ENCODE measurements at regions not wholly inside any gene's neighbourhood (a gene's known extent, or its start where the extent isn't known, plus 50 kb on each side); places are given as distances from the start of the nearest gene placed in this dataset.

DNA sequence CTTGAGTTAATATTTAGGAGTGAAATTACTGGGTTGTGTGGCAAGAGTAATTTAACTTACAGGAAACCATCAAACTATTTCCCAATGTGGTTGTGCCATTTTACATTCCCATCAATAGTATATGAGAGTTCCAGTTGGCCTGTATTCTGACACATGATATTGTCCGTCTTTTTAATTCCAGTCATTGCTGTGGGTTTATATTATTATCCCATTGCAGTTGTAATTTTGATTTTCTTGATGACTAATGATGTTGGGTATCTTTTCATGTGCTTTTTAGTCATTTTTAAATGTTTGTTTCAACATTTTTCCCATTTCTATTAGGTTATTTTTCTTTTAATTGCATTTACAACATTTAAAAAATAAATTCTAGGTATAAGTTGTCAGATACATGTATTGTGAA is 614.0 kb downstream of the UTRN start:
- no peak overlapping the region for H3K4me3 ChIP-seq (ENCODE audit: low read depth, low read length)
- TF ChIP-seq, protein P1, sequence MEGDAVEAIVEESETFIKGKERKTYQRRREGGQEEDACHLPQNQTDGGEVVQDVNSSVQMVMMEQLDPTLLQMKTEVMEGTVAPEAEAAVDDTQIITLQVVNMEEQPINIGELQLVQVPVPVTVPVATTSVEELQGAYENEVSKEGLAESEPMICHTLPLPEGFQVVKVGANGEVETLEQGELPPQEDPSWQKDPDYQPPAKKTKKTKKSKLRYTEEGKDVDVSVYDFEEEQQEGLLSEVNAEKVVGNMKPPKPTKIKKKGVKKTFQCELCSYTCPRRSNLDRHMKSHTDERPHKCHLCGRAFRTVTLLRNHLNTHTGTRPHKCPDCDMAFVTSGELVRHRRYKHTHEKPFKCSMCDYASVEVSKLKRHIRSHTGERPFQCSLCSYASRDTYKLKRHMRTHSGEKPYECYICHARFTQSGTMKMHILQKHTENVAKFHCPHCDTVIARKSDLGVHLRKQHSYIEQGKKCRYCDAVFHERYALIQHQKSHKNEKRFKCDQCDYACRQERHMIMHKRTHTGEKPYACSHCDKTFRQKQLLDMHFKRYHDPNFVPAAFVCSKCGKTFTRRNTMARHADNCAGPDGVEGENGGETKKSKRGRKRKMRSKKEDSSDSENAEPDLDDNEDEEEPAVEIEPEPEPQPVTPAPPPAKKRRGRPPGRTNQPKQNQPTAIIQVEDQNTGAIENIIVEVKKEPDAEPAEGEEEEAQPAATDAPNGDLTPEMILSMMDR (conservative IDR thresholded peaks at IDR 0.05; ENCODE audit: low read depth, low read length), result no peak
- DNase-seq (ENCODE audit: low read depth), result peak; percentile 44

DNA sequence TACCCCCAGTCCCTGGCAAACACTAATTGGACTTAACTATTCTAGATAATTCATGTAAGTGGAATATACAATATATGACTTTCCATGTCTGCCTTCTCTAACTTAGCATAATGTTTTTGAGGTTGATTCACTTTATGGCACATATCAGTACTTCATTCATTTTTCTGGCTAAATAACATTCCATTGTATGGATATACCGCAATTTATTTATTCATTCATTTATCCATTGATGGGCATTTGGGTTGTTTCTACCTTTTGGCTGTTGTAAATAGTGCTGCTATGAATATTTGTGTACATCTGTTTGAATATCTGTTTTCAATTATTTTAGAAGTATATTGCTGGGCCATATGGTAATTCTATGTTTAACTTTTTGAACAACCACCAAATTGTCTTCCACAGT is 616.3 kb downstream of the UTRN start:
- TF ChIP-seq, protein P1 (conservative IDR thresholded peaks at IDR 0.05; ENCODE audit: low read depth, low read length), result no peak
- no peak overlapping the region for H3K4me3 ChIP-seq (ENCODE audit: low read depth, low read length)
- DNase-seq (ENCODE audit: low read depth), result no peak

DNA sequence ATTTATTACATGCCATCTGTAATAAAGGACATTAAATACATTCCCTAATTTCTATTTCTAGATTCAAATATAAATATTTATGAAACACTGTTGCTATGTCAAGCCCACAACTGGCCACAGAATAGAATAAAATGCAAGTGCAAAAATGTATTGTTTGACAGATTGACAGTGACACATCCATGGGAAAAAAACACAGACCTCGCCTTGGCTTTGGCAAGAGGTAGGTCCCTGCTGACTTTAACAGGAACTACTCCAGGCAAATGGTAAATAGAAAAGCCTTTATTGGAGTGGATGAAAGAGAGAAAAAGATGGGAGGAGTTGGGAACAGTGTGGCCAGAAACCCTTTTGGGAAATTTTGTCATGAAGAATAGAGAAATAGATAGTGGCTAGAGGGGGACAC is 622.9 kb downstream of the UTRN start:
- TF ChIP-seq, protein P1 (conservative IDR thresholded peaks at IDR 0.05; ENCODE audit: low read depth, low read length), result no peak
- no peak for DNase-seq (ENCODE audit: low read depth)
- no peak overlapping the region for H3K4me3 ChIP-seq (ENCODE audit: low read depth, low read length)

DNA sequence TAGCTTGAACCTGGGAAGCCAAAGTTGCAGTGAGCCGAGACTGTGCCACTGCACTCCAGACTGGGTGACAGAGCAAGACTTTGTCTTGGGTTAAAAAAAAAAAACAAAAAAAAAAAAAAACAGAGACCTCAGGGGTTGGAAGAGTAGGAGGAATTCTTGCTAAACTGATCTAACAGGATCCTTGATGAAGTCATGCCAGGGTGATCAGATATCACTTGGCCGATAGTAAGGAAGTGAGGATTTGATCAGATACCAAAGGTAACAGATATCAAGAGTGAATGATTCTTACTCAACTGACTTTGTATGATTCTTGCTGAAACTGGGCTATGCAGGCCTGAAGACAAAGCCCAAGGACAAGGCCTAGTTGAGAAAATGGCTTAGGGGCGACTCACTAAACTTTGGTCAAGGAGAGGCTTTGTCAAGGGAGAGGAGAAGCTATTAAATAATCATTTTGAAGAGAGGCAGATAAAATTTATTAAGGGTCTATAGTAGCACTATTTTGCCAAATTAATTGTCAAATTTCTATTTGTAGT is 624.7 kb downstream of the UTRN start:
- no peak overlapping the region for H3K4me3 ChIP-seq (ENCODE audit: low read depth, low read length)
- DNase-seq (ENCODE audit: low read depth), result no peak
- TF ChIP-seq, protein P1 (conservative IDR thresholded peaks at IDR 0.05; ENCODE audit: low read depth, low read length), result no peak

DNA sequence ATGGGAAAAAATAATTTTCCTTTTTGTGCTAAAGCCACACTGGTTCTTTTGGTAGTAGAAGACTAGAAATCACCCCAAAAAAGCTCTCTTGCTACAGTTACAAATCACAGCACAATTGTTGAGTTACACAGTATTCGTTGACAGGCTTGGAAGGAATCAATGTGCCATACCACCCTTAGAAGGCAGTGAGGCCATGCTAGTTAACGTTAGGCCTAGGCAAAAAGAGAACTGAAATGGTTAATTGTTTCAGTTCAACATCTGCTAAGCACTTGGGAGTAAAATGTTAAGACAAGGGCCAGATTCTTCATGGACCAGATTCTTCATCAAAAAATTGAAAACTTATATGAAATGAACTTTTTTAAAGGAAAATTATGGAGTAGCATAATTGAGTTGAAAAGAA is 626.2 kb downstream of the UTRN start:
- TF ChIP-seq, protein P1 (conservative IDR thresholded peaks at IDR 0.05; ENCODE audit: low read depth, low read length), result no peak
- no peak for DNase-seq (ENCODE audit: low read depth)
- H3K4me3 ChIP-seq (ENCODE audit: low read depth, low read length), result no peak overlapping the region

DNA sequence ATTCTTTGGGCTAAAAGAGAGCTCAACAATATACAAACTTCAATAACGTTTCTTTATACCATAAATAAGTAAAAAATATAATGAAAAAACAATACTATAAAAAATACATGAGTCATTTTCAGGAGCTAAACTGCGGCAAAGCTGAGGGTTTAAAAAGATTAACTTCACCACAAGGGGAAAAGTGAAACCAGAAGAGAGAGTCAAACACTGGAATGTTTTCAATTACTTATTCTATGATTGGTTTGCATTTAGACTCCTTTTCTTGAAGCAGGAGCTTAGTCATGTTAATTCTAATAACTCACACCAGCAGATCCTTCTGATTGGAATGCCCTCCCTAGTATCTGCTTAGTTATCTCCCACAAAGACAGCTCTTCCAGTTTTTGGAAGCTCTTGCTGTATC is 627.3 kb downstream of the UTRN start:
- peak; percentile 76 for DNase-seq (ENCODE audit: low read depth)
- TF ChIP-seq, protein P1 (conservative IDR thresholded peaks at IDR 0.05; ENCODE audit: low read depth, low read length), result peak; percentile 25
- no peak overlapping the region for H3K4me3 ChIP-seq (ENCODE audit: low read depth, low read length)

DNA sequence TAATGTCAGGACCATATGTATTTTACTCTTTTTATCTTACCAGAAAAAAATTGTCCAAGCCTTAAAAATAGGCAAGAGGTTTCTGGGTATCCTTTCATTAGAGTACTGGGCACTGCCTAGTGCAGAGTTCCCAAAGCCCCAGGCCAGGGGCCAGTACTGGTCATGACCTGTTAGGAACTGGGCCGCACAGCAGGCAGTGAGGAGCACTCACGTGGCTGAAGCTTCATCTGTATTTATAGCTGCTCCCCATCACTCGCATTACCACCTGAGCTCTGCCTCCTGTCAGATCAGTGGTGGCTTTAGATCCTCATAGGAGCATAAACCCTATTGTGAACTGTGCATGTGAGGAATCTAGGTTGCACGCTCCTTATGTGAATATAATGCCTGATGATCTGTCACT is 632.9 kb downstream of the UTRN start:
- TF ChIP-seq, protein P1 (conservative IDR thresholded peaks at IDR 0.05; ENCODE audit: low read depth, low read length), result no peak
- DNase-seq (ENCODE audit: low read depth), result no peak
- H3K4me3 ChIP-seq (ENCODE audit: low read depth, low read length), result no peak overlapping the region

All from choroid plexus epithelial cell (primary cell).